GM12892 (cell line): ENCODE measurements at regions not wholly inside any gene's neighbourhood (a gene's known extent, or its start where the extent isn't known, plus 50 kb on each side); places are given as distances from the start of the nearest gene placed in this dataset.

ENCODE experiments used
- POLR2A ChIP-seq: IDR thresholded peaks from 2 replicates; pipeline ENCODE4 v1.6.1; 2011; ENCODE audit warnings: low read depth, low read length, control low read depth
- TAF1 ChIP-seq: IDR thresholded peaks from 2 replicates; pipeline ENCODE4 v1.6.1; 2011; ENCODE audit warnings: low read depth, mild to moderate bottlenecking, control low read depth, low read length, borderline replicate concordance

- TF ChIP-seq POLR2A: no peak
- TF ChIP-seq TAF1: no peak
Observed at GRCh38 chr2:196341277-196341841, 170.0 kb upstream of the STK17B start.
